Transverse colon (tissue), 4 donors: ENCODE measurements at regions not wholly inside any gene's neighbourhood (a gene's known extent, or its start where the extent isn't known, plus 50 kb on each side); places are given as distances from the start of the nearest gene placed in this dataset.

ENCODE experiments used
- DNase-seq: peaks from one replicate; pipeline ENCODE4 v3.0.0-alpha.2; 2019
- H3K27ac ChIP-seq, 4 donors: fragments of 200-600 bp; sonication (generic); 2 replicates each; pipeline ENCODE4 v1.5.1; 2016 to 2018; ENCODE audit warnings: inconsistent platforms in 4 of 4
- H3K27me3 ChIP-seq: fragments of 200-600 bp; sonication (generic); 2 replicates; pipeline ENCODE4 v1.5.1; 2017; ENCODE audit warnings: inconsistent platforms
- H3K36me3 ChIP-seq, 4 donors: fragments of 200-600 bp; sonication (generic); 2 replicates each; pipeline ENCODE4 v1.5.1; 2017 to 2019; ENCODE audit warnings: inconsistent platforms in 4 of 4
- H3K4me1 ChIP-seq, 4 donors: fragments of 200-600 bp; sonication (generic); 2 replicates each; pipeline ENCODE4 v1.5.1; 2017 to 2020; ENCODE audit warnings: inconsistent platforms in 4 of 4
- H3K4me3 ChIP-seq, 4 donors: fragments of 200-600 bp; sonication (generic); 1 replicate in 1 of 4; 2 replicates in 3 of 4; pipeline versions ENCODE4 v1.5.1 to v1.6.1; 2017 to 2019; ENCODE audit warnings: inconsistent platforms in 4 of 4
- H3K9me3 ChIP-seq, 2 donors: fragments of 200-600 bp; sonication (generic); 2 replicates each; pipeline ENCODE4 v1.5.1; 2017 to 2019; ENCODE audit warnings: inconsistent platforms in 2 of 2
- CTCF ChIP-seq, 5 experiments: fragments of 200-600 bp in 3 of 5; fragments of 450-650 bp in 2 of 5; sonication (generic) in 3 of 5; IDR thresholded peaks; 1 replicate in 2 of 5; 2 replicates in 3 of 5; pipeline ENCODE4 v1.5.1; 2016 to 2017; ENCODE audit warnings: antibody characterized with exemption in 5 of 5, inconsistent platforms in 3 of 5, mild to moderate bottlenecking in 2 of 5, moderate library complexity in 1 of 5
- EP300 ChIP-seq: sonication (generic); formaldehyde crosslinking; IDR thresholded peaks from one replicate; pipeline ENCODE4 v1.6.1; 2017; ENCODE audit warnings: antibody characterized with exemption, low read depth
- POLR2A ChIP-seq: fragments of 450-650 bp; IDR thresholded peaks from one replicate; pipeline ENCODE4 v1.6.1; 2016; ENCODE audit warnings: antibody characterized with exemption, mild to moderate bottlenecking, moderate library complexity
- POLR2AphosphoS5 ChIP-seq, 3 donors: sonication (generic); formaldehyde crosslinking; IDR thresholded peaks; one replicate each; pipeline ENCODE4 v1.6.1; 2016; ENCODE audit warnings: antibody characterized with exemption in 3 of 3
- WGBS, 2 donors: methylation state at CpG; one replicate each; pipeline ENCODE4 v1.1.5; 2018; ENCODE audit warnings: low coverage in 1 of 2; 5-methylcytosine and 5-hydroxymethylcytosine counted together
- in situ Hi-C, 4 donors: fragments of 200-750 bp; cut with MboI; loops; one replicate each; pipeline versions ENCODE4 v1.15.0 to v1.15.1; 2017; ENCODE audit warnings: low sequenced_read_pairs in 3 of 4, low pct_ligation_motif_present in 1 of 4, low pct_unique_long_range_greater_than_20kb in 1 of 4
- intact Hi-C: fragments of 100-400 bp; cut with DNase I; formaldehyde crosslinking; loops from one replicate; pipeline ENCODE4 v1.15.1; 2023; ENCODE audit warnings: low total_unique reads

GRCh38 chr2:66872081-66872985, 437.4 kb downstream of the MEIS1 start:
- H3K27me3 ChIP-seq = no peaks in the 10 kb centered on the region
- H3K4me1 ChIP-seq = peaks cover 0 to 15% (median 0%) of the 10 kb centered on the region in 4 donors
- no peak for TF ChIP-seq POLR2AphosphoS5 (IDR thresholded peaks at IDR 0.05)
- TF ChIP-seq EP300 = no peak
- TF ChIP-seq POLR2A = no peak
- no peak for TF ChIP-seq CTCF (IDR thresholded peaks at IDR 0.05)
- H3K4me3 ChIP-seq = no peak overlapping the region
- WGBS, 2 donors = 51 to 62% methylated on average over 6 to 8 of the region's 8 CpGs
- no peak for DNase-seq
- intact Hi-C loops (no loop called here), in situ Hi-C loops (no loop called here)
- no peaks in the 10 kb centered on the region for H3K9me3 ChIP-seq
- peak overlapping the region in 1 of 4 donors; percentile 17 for H3K27ac ChIP-seq
- H3K36me3 ChIP-seq = no peaks in the 10 kb centered on the region

GRCh38 chr2:66872986-66873754, 438.2 kb downstream of the MEIS1 start:
- WGBS, 2 donors = 31 to 32% methylated on average over 8 of the region's 8 CpGs
- intact Hi-C loops = no loop called here
- no peaks in the 10 kb centered on the region for H3K36me3 ChIP-seq

GRCh38 chr2:66874411-66874810, 439.5 kb downstream of the MEIS1 start:
- H3K4me1 ChIP-seq = peaks cover 0 to 15% (median 0%) of the 10 kb centered on the region in 4 donors
- intact Hi-C loops = no loop called here
- no peaks in the 10 kb centered on the region for H3K9me3 ChIP-seq
- no peaks in the 10 kb centered on the region for H3K27me3 ChIP-seq
- H3K36me3 ChIP-seq = no peaks in the 10 kb centered on the region
- H3K27ac ChIP-seq = peak overlapping the region in 2 of 4 donors; percentile 5 to 52
- WGBS, 2 donors = 72 to 88% methylated on average over 2 of the region's 2 CpGs
- no peak overlapping the region for H3K4me3 ChIP-seq
- in situ Hi-C loops = no loop called here
- TF ChIP-seq EP300 = no peak
- no peak for TF ChIP-seq CTCF (IDR thresholded peaks at IDR 0.05)
- no peak for TF ChIP-seq POLR2A
- no peak for TF ChIP-seq POLR2AphosphoS5 (IDR thresholded peaks at IDR 0.05)
- no peak for DNase-seq

More at GRCh38 chr2:66872986-66873754, 438.2 kb downstream of the MEIS1 start:
- Histone ChIP-seq H3K27me3 (no peaks in the 10 kb centered on the region), H3K27ac (peak overlapping the region in 1 of 4 donors; percentile 17), H3K4me3 (no peak overlapping the region), H3K4me1 (peaks cover 0 to 15% (median 0%) of the 10 kb centered on the region in 4 donors), H3K9me3 (no peaks in the 10 kb centered on the region)
- DNase-seq = no peak
- no peak for TF ChIP-seq EP300
- no peak for TF ChIP-seq POLR2A
- no peak for TF ChIP-seq POLR2AphosphoS5 (IDR thresholded peaks at IDR 0.05)
- no peak for TF ChIP-seq CTCF (IDR thresholded peaks at IDR 0.05)
- in situ Hi-C loops = no loop called here

GRCh38 chr2:66875941-66876462, 441.1 kb downstream of the MEIS1 start:
- intact Hi-C loops (no loop called here), in situ Hi-C loops (loop anchor here in 1 of 4 donors (25.0 kb wide), 1 partner anchor 439 kb away; the partner anchor contains the start of gene MEIS1)
- Histone ChIP-seq H3K27ac (peak overlapping the region in 2 of 4 donors; percentile 5 to 52), H3K36me3 (no peaks in the 10 kb centered on the region), H3K9me3 (no peaks in the 10 kb centered on the region), H3K27me3 (no peaks in the 10 kb centered on the region), H3K4me1 (peaks cover 0 to 15% (median 0%) of the 10 kb centered on the region in 4 donors), H3K4me3 (no peak overlapping the region)
- TF ChIP-seq POLR2AphosphoS5 (IDR thresholded peaks at IDR 0.05) = no peak
- no peak for TF ChIP-seq POLR2A
- no peak for TF ChIP-seq CTCF (IDR thresholded peaks at IDR 0.05)
- TF ChIP-seq EP300 = no peak
- WGBS, 2 donors = 40 to 61% methylated on average over 1 to 2 of the region's 2 CpGs
- no peak for DNase-seq
